HUES64 (cell line): ENCODE measurements at regions not wholly inside any gene's neighbourhood (a gene's known extent, or its start where the extent isn't known, plus 50 kb on each side); places are given as distances from the start of the nearest gene placed in this dataset.

Experiments used
- H3K27ac ChIP-seq: 2 replicates; pipeline ENCODE4 v1.7.0; 2013; ENCODE audit warnings: low read depth, low read length, inconsistent platforms
- H3K27me3 ChIP-seq: 2 replicates; pipeline ENCODE4 v1.6.1; 2013; ENCODE audit warnings: mild to moderate bottlenecking, low read length; ENCODE audit not compliant: insufficient read depth
- H3K36me3 ChIP-seq: 2 replicates; pipeline ENCODE4 v1.6.1; 2013; ENCODE audit warnings: mild to moderate bottlenecking, low read length; ENCODE audit not compliant: insufficient read depth
- H3K4me1 ChIP-seq: 2 replicates; pipeline ENCODE4 v1.6.1; 2013; ENCODE audit warnings: mild to moderate bottlenecking, low read length, moderate library complexity; ENCODE audit not compliant: insufficient read depth
- H3K4me3 ChIP-seq: 2 replicates; pipeline ENCODE4 v1.5.1; 2013; ENCODE audit warnings: mild to moderate bottlenecking, low read length, moderate library complexity
- H3K9ac ChIP-seq: 2 replicates; pipeline ENCODE4 v1.6.1; 2013; ENCODE audit warnings: mild to moderate bottlenecking, low read depth, low read length
- H3K9me3 ChIP-seq: 2 replicates; pipeline ENCODE4 v1.6.1; 2013; ENCODE audit warnings: low read depth, low read length; ENCODE audit not compliant: insufficient read depth
- WGBS: fragments of 150-250, 120-280 bp; methylation state at CpG from one replicate; pipeline ENCODE4 v1.1.7; 2013; ENCODE audit warnings: missing lambda C conversion rate; 5-methylcytosine and 5-hydroxymethylcytosine counted together

DNA sequence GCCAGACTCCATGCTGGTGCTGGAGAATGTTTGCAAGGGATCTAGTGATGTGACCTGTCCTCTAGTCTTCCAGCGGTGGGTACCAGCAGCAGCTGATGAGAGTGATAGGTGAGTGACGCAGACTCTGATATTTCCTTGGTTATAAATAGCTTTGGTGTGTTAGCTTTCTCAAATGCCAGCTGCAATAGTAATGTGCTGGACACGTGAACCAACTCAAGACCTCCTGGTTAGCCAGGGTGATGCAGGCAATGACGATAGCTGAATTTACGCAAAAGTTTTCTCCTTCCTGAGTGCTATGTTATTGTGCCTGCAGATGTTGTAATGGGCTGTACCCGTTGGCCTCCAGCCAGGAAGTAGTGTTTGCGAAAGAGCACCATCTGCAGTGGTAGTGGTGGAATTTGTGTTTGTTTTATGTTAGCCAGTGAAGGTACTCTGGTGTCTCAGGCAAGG is 129.5 kb downstream of the CYSLTR2 start:
- no peaks in the 10 kb centered on the region for H3K36me3 ChIP-seq
- H3K27me3 ChIP-seq, result no peaks in the 10 kb centered on the region
- H3K4me3 ChIP-seq, result no peak overlapping the region
- no peak overlapping the region for H3K9ac ChIP-seq
- H3K27ac ChIP-seq, result no peak overlapping the region
- WGBS, result 95% methylated on average over 7 of the region's 7 CpGs
- no peaks in the 10 kb centered on the region for H3K4me1 ChIP-seq
- peaks cover 30% of the 10 kb centered on the region; the same call in 1 of the 2 replicates for H3K9me3 ChIP-seq

DNA sequence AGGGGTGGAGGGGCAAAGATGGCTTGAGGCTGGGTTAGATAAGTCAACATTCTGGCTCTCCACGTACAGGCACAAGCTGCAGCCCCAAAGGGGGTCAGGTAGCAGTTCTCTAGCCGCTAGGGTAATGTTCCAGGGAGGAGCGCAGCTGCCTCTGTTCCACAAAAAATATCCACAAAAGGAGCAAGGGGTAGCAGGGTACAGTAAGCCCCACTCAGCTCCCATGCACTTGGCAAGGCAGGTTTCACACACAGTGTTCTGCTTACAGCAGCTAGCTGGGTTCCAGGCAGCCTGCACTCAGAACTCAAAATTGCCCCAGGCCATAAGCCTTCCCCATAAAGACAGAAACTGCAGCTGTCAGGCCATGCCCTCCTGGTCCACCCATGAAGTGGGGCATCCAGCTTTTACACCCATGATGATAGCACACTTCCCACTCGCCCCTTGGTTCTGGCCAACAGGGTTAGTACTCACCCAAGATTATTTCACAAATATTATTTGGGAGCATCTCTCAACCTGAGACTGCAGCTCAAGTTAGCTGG is 130.0 kb downstream of the CYSLTR2 start:
- Histone ChIP-seq H3K9me3 (peaks cover 30% of the 10 kb centered on the region; the same call in 1 of the 2 replicates), H3K9ac (no peak overlapping the region), H3K27ac (no peak overlapping the region), H3K4me1 (no peaks in the 10 kb centered on the region), H3K27me3 (no peaks in the 10 kb centered on the region), H3K36me3 (no peaks in the 10 kb centered on the region), H3K4me3 (no peak overlapping the region)
- 94% methylated on average over 4 of the region's 4 CpGs for WGBS

DNA sequence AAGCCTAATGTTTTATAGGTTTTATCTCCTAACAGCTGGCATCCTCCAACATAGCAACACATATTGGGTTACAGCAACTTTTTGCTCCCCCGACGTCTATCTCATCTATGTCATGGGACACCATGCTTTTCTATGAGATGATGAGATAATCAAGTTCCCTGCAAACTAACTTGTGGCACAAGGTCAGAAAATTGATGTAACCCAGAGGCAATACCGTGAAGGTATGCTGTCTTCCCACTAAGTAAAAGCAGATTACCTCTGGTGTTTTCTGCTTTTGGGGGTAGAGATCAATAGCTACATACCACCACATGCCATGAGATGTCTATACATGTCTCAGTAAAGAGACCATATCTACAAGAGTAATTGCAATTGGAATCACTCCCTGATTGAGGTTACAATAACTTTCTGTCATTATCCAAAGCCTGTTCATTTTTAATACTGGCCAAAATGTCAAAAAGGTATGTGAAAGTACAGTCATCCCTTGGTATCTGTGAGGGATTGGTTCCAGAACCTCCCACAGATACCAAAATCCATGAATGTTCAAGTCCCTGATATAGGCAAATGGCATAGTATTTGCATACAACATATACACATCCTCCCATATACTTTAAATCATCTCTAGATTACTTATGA is 131.3 kb downstream of the CYSLTR2 start:
- WGBS, result 96% methylated on average over 3 of the region's 3 CpGs
- H3K4me3 ChIP-seq, result no peak overlapping the region
- H3K4me1 ChIP-seq, result no peaks in the 10 kb centered on the region
- H3K9me3 ChIP-seq, result peaks cover 27% of the 10 kb centered on the region; the same call in 1 of the 2 replicates
- H3K27me3 ChIP-seq, result no peaks in the 10 kb centered on the region
- H3K9ac ChIP-seq, result no peak overlapping the region
- H3K36me3 ChIP-seq, result no peaks in the 10 kb centered on the region
- no peak overlapping the region for H3K27ac ChIP-seq

DNA sequence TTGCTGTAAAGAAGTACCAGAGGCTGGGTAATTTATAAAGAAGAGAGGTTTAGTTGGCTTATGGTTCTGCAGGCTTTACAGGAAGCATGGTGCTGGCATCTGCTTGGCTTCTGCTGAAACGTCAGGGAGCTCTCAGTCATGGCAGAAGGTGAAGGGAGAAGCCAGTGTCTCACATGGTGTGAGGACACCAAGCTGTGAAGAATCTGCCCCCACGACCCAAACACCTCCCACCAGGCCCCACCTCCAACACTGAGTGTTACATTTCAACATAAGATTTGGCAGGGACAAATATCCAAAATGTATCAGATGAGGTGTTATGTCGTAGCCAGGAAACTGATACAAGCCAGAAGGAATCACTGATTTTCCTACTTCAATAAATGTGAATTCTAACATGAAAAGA is 136.5 kb downstream of the CYSLTR2 start:
- no peaks in the 10 kb centered on the region for H3K36me3 ChIP-seq
- H3K9me3 ChIP-seq, result no peaks in the 10 kb centered on the region
- H3K27ac ChIP-seq, result no peak overlapping the region
- 89% methylated on average over 3 of the region's 3 CpGs for WGBS
- H3K27me3 ChIP-seq, result no peaks in the 10 kb centered on the region
- no peak overlapping the region for H3K9ac ChIP-seq
- H3K4me3 ChIP-seq, result no peak overlapping the region
- no peaks in the 10 kb centered on the region for H3K4me1 ChIP-seq

DNA sequence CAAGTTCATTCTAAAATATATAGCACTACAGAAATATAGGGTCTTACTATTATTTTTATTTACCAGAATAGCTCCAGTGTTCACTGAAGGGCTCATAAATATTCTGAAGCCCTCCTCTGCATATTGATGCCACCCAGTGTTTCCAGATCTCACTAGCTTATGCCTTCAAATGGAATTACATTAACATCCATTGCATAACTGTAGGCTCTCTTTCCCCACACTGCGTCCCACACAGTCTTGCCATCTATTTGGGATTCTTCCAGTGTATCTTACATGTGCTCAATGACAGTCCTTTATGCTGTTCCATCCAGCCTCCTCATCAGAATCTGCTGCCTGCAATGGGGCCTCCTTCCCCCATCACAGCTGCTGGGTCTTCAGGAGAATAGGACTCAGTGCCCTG is 137.2 kb downstream of the CYSLTR2 start:
- Histone ChIP-seq H3K4me1 (no peaks in the 10 kb centered on the region), H3K4me3 (no peak overlapping the region), H3K9me3 (no peaks in the 10 kb centered on the region), H3K9ac (no peak overlapping the region), H3K27ac (no peak overlapping the region), H3K36me3 (no peaks in the 10 kb centered on the region), H3K27me3 (no peaks in the 10 kb centered on the region)
- 97% methylated on average over 1 of the region's 1 CpG for WGBS

DNA sequence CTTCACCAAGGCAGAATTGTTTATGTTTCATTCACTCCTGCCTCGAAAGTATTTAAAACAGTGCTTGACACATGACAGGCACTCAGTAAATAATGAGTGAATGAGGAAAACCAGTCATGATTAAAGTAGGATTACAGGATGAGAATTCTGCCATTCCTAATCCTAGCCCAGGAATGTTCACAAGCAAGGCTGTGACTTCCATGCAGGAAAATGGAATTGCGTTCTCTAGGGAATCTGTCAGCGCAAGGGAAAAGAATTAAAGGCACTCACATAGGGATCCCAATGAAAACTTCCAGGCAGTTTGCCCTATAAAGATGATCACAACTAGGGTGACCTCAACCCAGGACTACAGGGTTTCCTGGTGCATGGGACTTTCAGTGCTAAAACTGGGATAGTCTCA is 143.4 kb downstream of the CYSLTR2 start:
- WGBS, result 62% methylated on average over 3 of the region's 3 CpGs
- H3K4me1 ChIP-seq, result no peaks in the 10 kb centered on the region
- no peak overlapping the region for H3K4me3 ChIP-seq
- H3K9me3 ChIP-seq, result no peaks in the 10 kb centered on the region
- no peak overlapping the region for H3K9ac ChIP-seq
- no peak overlapping the region for H3K27ac ChIP-seq
- no peaks in the 10 kb centered on the region for H3K36me3 ChIP-seq
- no peaks in the 10 kb centered on the region for H3K27me3 ChIP-seq

DNA sequence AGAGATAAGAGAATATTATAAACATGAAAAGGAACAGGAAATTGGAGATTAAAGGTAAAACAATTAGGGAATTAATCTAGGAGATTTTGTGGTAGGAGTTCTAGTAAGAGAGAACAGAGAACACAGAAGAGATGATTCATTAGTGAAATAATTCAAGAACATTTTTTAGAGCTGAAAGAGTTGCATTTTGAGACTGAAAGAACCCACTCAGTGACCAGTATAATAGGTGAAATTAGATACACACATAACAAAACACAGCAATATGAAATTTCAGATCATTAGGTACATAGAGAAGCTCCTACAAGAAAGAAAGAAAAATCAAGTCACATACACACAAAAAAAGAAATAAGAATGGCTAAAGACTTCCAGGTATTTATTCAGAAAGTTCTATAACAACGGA is 144.0 kb downstream of the CYSLTR2 start:
- no peaks in the 10 kb centered on the region for H3K36me3 ChIP-seq
- H3K27ac ChIP-seq, result no peak overlapping the region

DNA sequence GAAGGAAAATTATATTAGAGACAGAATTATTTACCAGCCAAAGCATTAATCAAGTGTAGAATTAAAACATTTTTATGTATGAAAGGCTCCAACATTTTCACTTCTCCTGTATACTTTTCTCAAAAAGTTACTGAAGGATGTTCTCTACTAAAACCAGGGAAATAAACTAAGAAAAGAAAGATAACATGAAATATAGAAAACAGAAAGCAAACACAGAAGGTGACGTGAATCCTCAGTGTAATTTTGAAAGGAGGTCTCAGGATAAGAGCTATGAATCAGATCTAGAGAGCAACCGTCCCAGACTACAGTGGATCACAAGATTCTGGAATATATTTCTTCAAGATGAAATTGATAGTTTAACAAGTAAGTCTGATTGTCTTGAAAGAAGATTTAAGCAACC is 144.5 kb downstream of the CYSLTR2 start:
- Histone ChIP-seq H3K9me3 (no peaks in the 10 kb centered on the region), H3K9ac (no peak overlapping the region), H3K4me1 (no peaks in the 10 kb centered on the region), H3K4me3 (no peak overlapping the region), H3K36me3 (no peaks in the 10 kb centered on the region), H3K27me3 (no peaks in the 10 kb centered on the region), H3K27ac (no peak overlapping the region)
- WGBS, result 94% methylated on average over 2 of the region's 2 CpGs

More for the DNA sequence above, 144.0 kb downstream of the CYSLTR2 start:
- WGBS, result no CpG with 5 or more reads among the region's 1 CpG
- Histone ChIP-seq H3K4me3 (no peak overlapping the region), H3K4me1 (no peaks in the 10 kb centered on the region), H3K27me3 (no peaks in the 10 kb centered on the region), H3K9ac (no peak overlapping the region), H3K9me3 (no peaks in the 10 kb centered on the region)

DNA sequence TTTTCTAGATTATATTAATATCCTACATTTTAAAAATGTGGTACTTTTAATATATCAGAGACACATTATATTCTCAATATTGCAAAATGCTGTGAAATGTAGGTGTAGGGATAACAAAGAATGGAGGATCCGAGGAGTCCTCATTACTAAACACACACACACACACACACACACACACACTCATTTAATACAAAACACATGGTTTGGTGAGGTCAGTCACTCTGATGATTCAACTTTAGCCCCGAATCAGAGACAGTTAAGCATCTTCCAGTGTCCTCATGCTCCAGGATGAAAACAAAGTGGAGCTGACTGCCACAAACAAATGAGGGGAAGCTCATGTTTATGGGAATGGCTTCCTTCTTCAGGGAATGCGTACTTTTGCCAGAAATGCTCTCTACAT is 147.5 kb downstream of the CYSLTR2 start:
- H3K4me1 ChIP-seq, result no peaks in the 10 kb centered on the region

DNA sequence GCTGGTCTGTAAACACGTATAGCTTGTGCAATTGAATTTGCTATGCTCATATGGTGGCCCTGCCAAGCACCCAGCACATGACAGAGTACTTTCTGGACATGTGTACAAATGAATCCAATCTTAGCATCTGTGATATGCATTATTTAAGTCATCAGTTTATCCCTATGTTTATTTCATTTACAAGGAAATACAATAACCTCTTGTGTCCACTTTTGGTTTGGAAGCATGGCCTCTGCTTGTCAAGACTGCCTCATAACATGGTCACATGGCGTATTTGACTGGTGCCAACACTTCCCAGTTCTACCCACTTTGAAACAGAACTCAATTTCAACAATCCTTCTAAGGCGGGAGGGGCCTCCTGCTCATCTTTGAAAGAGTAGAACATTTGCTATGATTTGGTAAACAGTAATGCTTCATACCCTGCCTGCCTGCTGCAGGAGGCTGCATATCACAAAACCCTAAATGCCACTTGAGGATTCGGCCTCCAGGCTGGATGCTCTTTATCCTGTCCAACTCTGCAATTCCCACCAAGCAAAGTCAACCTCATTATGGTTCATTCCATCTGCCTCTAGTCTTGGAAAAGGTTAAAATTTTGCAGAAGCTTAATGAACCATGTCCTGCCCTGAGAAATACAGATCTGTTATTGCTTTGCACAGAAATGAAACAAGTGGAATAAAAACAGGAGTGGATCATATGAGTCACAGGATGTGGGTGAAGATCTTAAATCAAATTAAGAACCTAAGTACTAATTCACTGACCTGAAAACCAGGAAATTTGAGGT is 151.3 kb downstream of the CYSLTR2 start:
- no peak overlapping the region for H3K9ac ChIP-seq
- H3K36me3 ChIP-seq, result no peaks in the 10 kb centered on the region
- H3K27me3 ChIP-seq, result no peaks in the 10 kb centered on the region
- 92% methylated on average over 4 of the region's 4 CpGs for WGBS
- H3K4me3 ChIP-seq, result no peak overlapping the region
- no peak overlapping the region for H3K27ac ChIP-seq
- no peaks in the 10 kb centered on the region for H3K9me3 ChIP-seq
- H3K4me1 ChIP-seq, result no peaks in the 10 kb centered on the region

More for the DNA sequence above, 147.5 kb downstream of the CYSLTR2 start:
- Histone ChIP-seq H3K27me3 (no peaks in the 10 kb centered on the region), H3K36me3 (no peaks in the 10 kb centered on the region), H3K27ac (no peak overlapping the region), H3K9ac (no peak overlapping the region), H3K4me3 (no peak overlapping the region), H3K9me3 (no peaks in the 10 kb centered on the region)
- WGBS, result 88% methylated on average over 3 of the region's 3 CpGs

DNA sequence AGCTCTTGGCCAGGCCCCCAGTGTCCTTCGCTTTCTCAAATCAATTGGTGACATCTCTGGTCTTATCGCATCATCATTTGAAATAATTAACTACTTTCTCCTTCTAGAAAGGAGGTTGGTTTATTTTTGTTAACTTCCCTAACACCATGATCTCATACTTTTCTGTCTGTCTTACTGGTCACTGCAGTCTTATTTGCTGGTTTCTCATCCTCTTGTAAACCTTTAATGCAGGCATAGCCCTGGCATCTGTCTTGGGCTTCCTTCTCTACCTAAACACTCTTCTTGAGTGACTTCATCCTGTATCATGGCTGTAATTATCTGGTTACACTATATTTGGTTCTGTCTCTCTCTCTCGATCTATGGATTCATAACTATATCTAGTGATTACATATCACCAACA is 152.8 kb downstream of the CYSLTR2 start:
- Histone ChIP-seq H3K4me3 (no peak overlapping the region), H3K36me3 (no peaks in the 10 kb centered on the region), H3K4me1 (no peaks in the 10 kb centered on the region), H3K27ac (no peak overlapping the region), H3K27me3 (no peaks in the 10 kb centered on the region), H3K9ac (no peak overlapping the region), H3K9me3 (no peaks in the 10 kb centered on the region)
- WGBS, result 100% methylated on average over 2 of the region's 3 CpGs
